MM.1S (cell line): ENCODE measurements at regions not wholly inside any gene's neighbourhood (a gene's known extent, or its start where the extent isn't known, plus 50 kb on each side); places are given as distances from the start of the nearest gene placed in this dataset.

ENCODE experiments used
- DNase-seq: peaks from one replicate; pipeline ENCODE4 v3.0.0-alpha.2; 2015
- H2AFZ ChIP-seq: fragments of 300-600 bp; sonication (generic); 2 replicates; pipeline ENCODE4 v1.6.0; 2016; ENCODE audit warnings: antibody characterized with exemption, low read length
- H3F3A ChIP-seq: fragments of 300-600 bp; sonication (generic); 2 replicates; pipeline ENCODE4 v1.6.1; 2016; ENCODE audit warnings: mild to moderate bottlenecking, antibody characterized with exemption, low read length, moderate library complexity, mixed read lengths; ENCODE audit not compliant: insufficient read depth
- H3K27ac ChIP-seq: fragments of 300-600 bp; sonication (generic); 2 replicates; pipeline ENCODE4 v1.5.1; 2016; ENCODE audit warnings: mild to moderate bottlenecking, low read length
- H3K27me3 ChIP-seq: fragments of 300-600 bp; sonication (generic); replicated peaks from 2 replicates; pipeline ENCODE4 v1.6.0; 2016; ENCODE audit warnings: low read length; ENCODE audit not compliant: insufficient read depth
- H3K36me3 ChIP-seq: fragments of 300-600 bp; sonication (generic); replicated peaks from 2 replicates; pipeline ENCODE4 v1.6.1; 2016; ENCODE audit warnings: mild to moderate bottlenecking, low read length, mixed read lengths; ENCODE audit not compliant: insufficient read depth
- H3K4me1 ChIP-seq: fragments of 300-600 bp; sonication (generic); 2 replicates; pipeline ENCODE4 v1.6.1; 2016; ENCODE audit warnings: low read length, mixed read lengths
- H3K4me2 ChIP-seq: fragments of 300-600 bp; sonication (generic); 2 replicates; pipeline ENCODE4 v1.6.0; 2016; ENCODE audit warnings: low read depth, low read length
- H3K4me3 ChIP-seq: fragments of 300-600 bp; sonication (generic); 2 replicates; pipeline ENCODE4 v1.5.1; 2016; ENCODE audit warnings: low read length, mixed read lengths
- H3K79me2 ChIP-seq: fragments of 300-600 bp; sonication (generic); 2 replicates; pipeline ENCODE4 v1.6.1; 2016; ENCODE audit warnings: mixed run types, low read length, mixed read lengths
- H3K9ac ChIP-seq: fragments of 300-600 bp; sonication (generic); 2 replicates; pipeline ENCODE4 v1.6.1; 2016; ENCODE audit warnings: low read length, mixed read lengths
- H3K9me2 ChIP-seq: fragments of 300-600 bp; sonication (generic); replicated peaks from 2 replicates; pipeline ENCODE4 v1.6.1; 2016; ENCODE audit warnings: mild to moderate bottlenecking, low read length, mixed read lengths; ENCODE audit not compliant: insufficient read depth
- H3K9me3 ChIP-seq: fragments of 300-600 bp; sonication (generic); replicated peaks from 2 replicates; pipeline ENCODE4 v1.6.1; 2016; ENCODE audit warnings: mild to moderate bottlenecking, low read length, mixed read lengths; ENCODE audit not compliant: insufficient read depth
- H4K20me1 ChIP-seq: fragments of 300-600 bp; sonication (generic); 2 replicates; pipeline ENCODE4 v1.6.1; 2016; ENCODE audit warnings: mild to moderate bottlenecking, low read length, moderate library complexity, mixed read lengths; ENCODE audit not compliant: insufficient read depth
- CTCF ChIP-seq: fragments of 300-600 bp; sonication (generic); IDR thresholded peaks from 2 replicates; pipeline ENCODE4 v1.5.1; 2016; ENCODE audit warnings: antibody characterized with exemption, low read length, mixed read lengths
- EZH2 ChIP-seq: fragments of 300-600 bp; sonication (generic); optimal IDR thresholded peaks from 2 replicates; pipeline ENCODE3; 2017; ENCODE audit warnings: low read depth, mild to moderate bottlenecking, antibody characterized with exemption, low read length, mixed read lengths
- EZH2phosphoT487 ChIP-seq: fragments of 300-600 bp; sonication (generic); IDR thresholded peaks from 2 replicates; pipeline ENCODE4 v1.6.1; 2018; ENCODE audit warnings: antibody characterized with exemption, low read length

GRCh38 chr10:110436554-110437350 lies 61.0 kb upstream of the DUSP5 start:
- peaks cover under 1% of the 10 kb centered on the region; the same call in 1 of the 2 replicates for H3F3A ChIP-seq
- H3K9me3 ChIP-seq: no peaks in the 10 kb centered on the region
- H3K9me2 ChIP-seq: no peaks in the 10 kb centered on the region
- H4K20me1 ChIP-seq: no peaks in the 10 kb centered on the region
- peaks cover 2% of the 10 kb centered on the region for H3K4me1 ChIP-seq
- no peak for DNase-seq
- no peak overlapping the region for H2AFZ ChIP-seq
- H3K79me2 ChIP-seq: no peaks in the 10 kb centered on the region
- no peak overlapping the region for H3K4me2 ChIP-seq
- H3K9ac ChIP-seq: no peak overlapping the region
- no peaks in the 10 kb centered on the region for H3K27me3 ChIP-seq
- no peaks in the 10 kb centered on the region for H3K36me3 ChIP-seq
- no peak overlapping the region for H3K4me3 ChIP-seq
- no peak for TF ChIP-seq CTCF
- no peak for TF ChIP-seq EZH2phosphoT487
- TF ChIP-seq EZH2: no peak
- no peak overlapping the region for H3K27ac ChIP-seq

- Histone ChIP-seq H3K27ac (no peak overlapping the region), H3K4me3 (no peak overlapping the region), H3K9ac (no peak overlapping the region), H3K36me3 (no peaks in the 10 kb centered on the region), H3K27me3 (no peaks in the 10 kb centered on the region), H3K79me2 (peaks cover 4% of the 10 kb centered on the region; the same call in 1 of the 2 replicates), H3K9me2 (no peaks in the 10 kb centered on the region), H4K20me1 (no peaks in the 10 kb centered on the region), H2AFZ (no peak overlapping the region), H3K4me2 (no peak overlapping the region), H3K9me3 (no peaks in the 10 kb centered on the region), H3F3A (peaks cover 5% of the 10 kb centered on the region; the same call in 1 of the 2 replicates), H3K4me1 (peaks cover 8% of the 10 kb centered on the region)
- TF ChIP-seq EZH2phosphoT487 (no peak), CTCF (no peak), EZH2 (no peak)
- DNase-seq: no peak
Measured at GRCh38 chr10:110437351-110437605, 60.4 kb upstream of the DUSP5 start.

GRCh38 chr10:110437761-110438341 lies 59.9 kb upstream of the DUSP5 start:
- Histone ChIP-seq H3K79me2 (peaks cover 4% of the 10 kb centered on the region; the same call in 1 of the 2 replicates), H3K4me1 (peaks cover 11% of the 10 kb centered on the region), H2AFZ (no peak overlapping the region), H3K27me3 (no peaks in the 10 kb centered on the region), H3K9me2 (no peaks in the 10 kb centered on the region), H3K9ac (no peak overlapping the region), H3K4me3 (no peak overlapping the region), H3K36me3 (no peaks in the 10 kb centered on the region), H3F3A (peaks cover 5% of the 10 kb centered on the region; the same call in 1 of the 2 replicates), H3K4me2 (no peak overlapping the region), H3K27ac (no peak overlapping the region), H3K9me3 (no peaks in the 10 kb centered on the region), H4K20me1 (no peaks in the 10 kb centered on the region)
- TF ChIP-seq CTCF (no peak), EZH2phosphoT487 (no peak), EZH2 (no peak)
- no peak for DNase-seq
